Type B pancreatic cell (in vitro differentiated cells): ENCODE measurements at regions not wholly inside any gene's neighbourhood (a gene's known extent, or its start where the extent isn't known, plus 50 kb on each side); places are given as distances from the start of the nearest gene placed in this dataset.

Experiments used
- DNase-seq: peaks from one replicate; pipeline ENCODE4 v3.0.0; 2021; ENCODE audit warnings: mixed read lengths; ENCODE audit not compliant: unreplicated experiment; ENCODE audit errors: extremely low spot score
- H3K27ac Mint-ChIP-seq: 2 replicates; pipeline ENCODE4 v1.8.0; 2021; ENCODE audit warnings: mild to moderate bottlenecking, mixed read lengths
- H3K27me3 Mint-ChIP-seq: 2 replicates; pipeline ENCODE4 v1.8.0; 2021; ENCODE audit warnings: mixed read lengths
- H3K36me3 Mint-ChIP-seq: 2 replicates; pipeline ENCODE4 v1.8.0; 2021; ENCODE audit warnings: mixed read lengths
- H3K4me1 Mint-ChIP-seq: one replicate; pipeline ENCODE4 v1.8.0; 2021; ENCODE audit warnings: mixed read lengths; ENCODE audit not compliant: unreplicated experiment
- H3K4me3 Mint-ChIP-seq: 2 replicates; pipeline ENCODE4 v1.8.0; 2021; ENCODE audit warnings: mild to moderate bottlenecking, mixed read lengths
- H3K9me3 Mint-ChIP-seq: 2 replicates; pipeline ENCODE4 v1.8.0; 2021; ENCODE audit warnings: mixed read lengths
- TF ChIP-seq, protein P1 (sequence below): fragments of 200-600 bp; sonication (generic); conservative IDR thresholded peaks from 2 replicates; pipeline ENCODE4 v1.5.0; 2021; ENCODE audit warnings: antibody characterized with exemption, mild to moderate bottlenecking

- Mint-ChIP-seq H3K36me3 (peaks cover 3% of the 10 kb centered on the region), H3K9me3 (no peaks in the 10 kb centered on the region), H3K27me3 (no peaks in the 10 kb centered on the region), H3K4me3 (no peak overlapping the region), H3K4me1 (peaks cover 28% of the 10 kb centered on the region), H3K27ac (no peak overlapping the region)
- DNase-seq = peak; percentile 70
- TF ChIP-seq, protein P1, sequence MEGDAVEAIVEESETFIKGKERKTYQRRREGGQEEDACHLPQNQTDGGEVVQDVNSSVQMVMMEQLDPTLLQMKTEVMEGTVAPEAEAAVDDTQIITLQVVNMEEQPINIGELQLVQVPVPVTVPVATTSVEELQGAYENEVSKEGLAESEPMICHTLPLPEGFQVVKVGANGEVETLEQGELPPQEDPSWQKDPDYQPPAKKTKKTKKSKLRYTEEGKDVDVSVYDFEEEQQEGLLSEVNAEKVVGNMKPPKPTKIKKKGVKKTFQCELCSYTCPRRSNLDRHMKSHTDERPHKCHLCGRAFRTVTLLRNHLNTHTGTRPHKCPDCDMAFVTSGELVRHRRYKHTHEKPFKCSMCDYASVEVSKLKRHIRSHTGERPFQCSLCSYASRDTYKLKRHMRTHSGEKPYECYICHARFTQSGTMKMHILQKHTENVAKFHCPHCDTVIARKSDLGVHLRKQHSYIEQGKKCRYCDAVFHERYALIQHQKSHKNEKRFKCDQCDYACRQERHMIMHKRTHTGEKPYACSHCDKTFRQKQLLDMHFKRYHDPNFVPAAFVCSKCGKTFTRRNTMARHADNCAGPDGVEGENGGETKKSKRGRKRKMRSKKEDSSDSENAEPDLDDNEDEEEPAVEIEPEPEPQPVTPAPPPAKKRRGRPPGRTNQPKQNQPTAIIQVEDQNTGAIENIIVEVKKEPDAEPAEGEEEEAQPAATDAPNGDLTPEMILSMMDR = no peak
Measured at GRCh38 chr1:219757890-219758289, 145.0 kb upstream of the ZC3H11B start.

DNA sequence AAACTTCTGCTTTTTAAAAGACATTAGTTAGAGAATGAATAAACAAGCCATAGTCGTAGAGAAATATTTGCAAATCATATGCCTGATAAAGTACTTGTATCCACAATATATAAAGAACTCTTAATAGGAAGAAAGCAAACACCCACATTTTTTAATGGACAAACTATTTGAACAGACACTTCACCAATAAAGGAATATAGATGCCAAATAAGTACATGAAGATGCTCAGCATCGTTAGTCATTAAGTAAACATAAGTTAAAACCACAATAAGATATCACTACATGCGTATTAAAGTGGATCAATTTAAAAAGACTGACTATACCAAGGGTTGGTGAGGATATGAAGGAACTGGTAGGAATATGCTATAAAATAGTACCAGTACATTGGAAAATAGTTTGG lies 142.3 kb upstream of the ZC3H11B start:
- Mint-ChIP-seq H3K4me1 (peaks cover 32% of the 10 kb centered on the region), H3K4me3 (no peak overlapping the region), H3K27me3 (no peaks in the 10 kb centered on the region), H3K27ac (no peak overlapping the region), H3K9me3 (no peaks in the 10 kb centered on the region), H3K36me3 (peaks cover 12% of the 10 kb centered on the region)
- TF ChIP-seq, protein P1 = no peak
- DNase-seq = no peak

DNA sequence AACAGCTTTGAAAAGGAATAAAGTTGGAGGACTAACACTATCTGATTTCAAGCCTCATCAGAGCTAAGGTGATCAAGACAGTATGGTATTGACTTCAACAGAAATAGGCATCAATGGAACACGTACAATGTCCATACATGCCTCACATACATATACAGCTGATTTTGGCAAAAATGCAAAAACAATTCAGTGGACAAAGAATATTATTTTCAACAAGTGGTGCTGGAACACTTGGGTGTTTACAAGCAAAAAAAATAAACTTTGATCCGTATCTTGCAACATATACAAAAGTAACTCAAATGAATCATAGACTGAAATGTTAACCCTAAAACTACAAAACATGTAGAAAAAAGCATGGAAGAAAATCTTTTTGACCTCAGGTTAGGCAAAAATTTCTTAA lies 141.9 kb upstream of the ZC3H11B start:
- Mint-ChIP-seq H3K9me3 (no peaks in the 10 kb centered on the region), H3K36me3 (peaks cover 12% of the 10 kb centered on the region), H3K4me1 (peaks cover 32% of the 10 kb centered on the region), H3K27ac (no peak overlapping the region), H3K27me3 (no peaks in the 10 kb centered on the region), H3K4me3 (no peak overlapping the region)
- TF ChIP-seq, protein P1 = no peak
- no peak for DNase-seq

GRCh38 chr1:219753914-219754313 lies 141.0 kb upstream of the ZC3H11B start:
- Mint-ChIP-seq H3K27me3 (no peaks in the 10 kb centered on the region), H3K9me3 (no peaks in the 10 kb centered on the region), H3K36me3 (peaks cover 12% of the 10 kb centered on the region), H3K4me3 (no peak overlapping the region), H3K27ac (no peak overlapping the region), H3K4me1 (peaks cover 32% of the 10 kb centered on the region)
- no peak for DNase-seq
- TF ChIP-seq, protein P1 = no peak

DNA sequence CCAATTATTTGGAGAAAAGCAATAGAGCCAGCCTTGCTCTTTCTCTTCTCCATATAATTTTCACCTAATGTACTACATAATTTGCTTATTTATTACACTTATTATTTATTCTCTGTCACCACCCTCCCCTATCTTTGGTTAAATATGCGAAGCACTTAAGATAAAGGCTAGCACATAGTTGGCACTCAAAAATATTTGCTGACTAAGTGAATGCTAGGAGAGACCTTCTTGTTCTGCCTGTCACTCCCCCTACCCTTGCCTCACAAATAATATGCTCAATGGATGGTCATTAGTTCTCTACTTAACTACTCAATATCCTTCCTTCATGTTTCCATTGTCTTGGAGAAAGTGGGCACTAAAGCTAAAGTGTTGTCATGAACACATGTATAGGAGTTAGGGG lies 139.7 kb upstream of the ZC3H11B start:
- Mint-ChIP-seq H3K27ac (no peak overlapping the region), H3K9me3 (no peaks in the 10 kb centered on the region)

More for the DNA sequence above, 139.7 kb upstream of the ZC3H11B start:
- H3K36me3 Mint-ChIP-seq = peaks cover 12% of the 10 kb centered on the region
- DNase-seq = no peak
- no peaks in the 10 kb centered on the region for H3K27me3 Mint-ChIP-seq
- TF ChIP-seq, protein P1 = no peak
- peaks cover 28% of the 10 kb centered on the region for H3K4me1 Mint-ChIP-seq
- no peak overlapping the region for H3K4me3 Mint-ChIP-seq
